ENCODE measurements at regions not wholly inside any gene's neighbourhood (a gene's known extent, or its start where the extent isn't known, plus 50 kb on each side); places are given as distances from the start of the nearest gene placed in this dataset.
A peak's percentile ranks its signal among the peaks of the same experiment; 100 is the strongest.

- Histone ChIP-seq H3K9me3 (no peaks in the 10 kb centered on the region), H3K36me3 (replicated peaks) (no peaks in the 10 kb centered on the region), H3K4me3 (no peak overlapping the region), H3K27me3 (ENCODE audit: low read depth) (no peaks in the 10 kb centered on the region), H3K4me1 (no peaks in the 10 kb centered on the region)
- DNase-seq (ENCODE audit: low spot score in 2 of 2), result no peak
- in situ Hi-C loops (cut with MboI; ENCODE audit: low sequenced_read_pairs), result no loop called here
Observed at GRCh38 chr2:12391116-12391515, 325.6 kb upstream of the TRIB2 start.

- Histone ChIP-seq H3K27me3 (ENCODE audit: low read depth) (no peaks in the 10 kb centered on the region; the same call in 1 of the 2 replicates), H3K9me3 (no peaks in the 10 kb centered on the region), H3K36me3 (replicated peaks) (no peaks in the 10 kb centered on the region), H3K4me1 (no peaks in the 10 kb centered on the region), H3K4me3 (no peak overlapping the region)
- no peak for DNase-seq (ENCODE audit: low spot score in 2 of 2)
- in situ Hi-C loops (cut with MboI; ENCODE audit: low sequenced_read_pairs), result no loop called here
Observed at GRCh38 chr2:12396699-12397098, 320.0 kb upstream of the TRIB2 start.

GRCh38 chr2:12397854-12398253 is 318.9 kb upstream of the TRIB2 start:
- in situ Hi-C loops (cut with MboI; ENCODE audit: low sequenced_read_pairs), result no loop called here
- H3K9me3 ChIP-seq, result no peaks in the 10 kb centered on the region
- no peaks in the 10 kb centered on the region for H3K4me1 ChIP-seq
- no peaks in the 10 kb centered on the region for H3K36me3 ChIP-seq (replicated peaks)
- no peaks in the 10 kb centered on the region; the same call in 1 of the 2 replicates for H3K27me3 ChIP-seq (ENCODE audit: low read depth)
- no peak for DNase-seq (ENCODE audit: low spot score in 2 of 2)
- no peak overlapping the region for H3K4me3 ChIP-seq

GRCh38 chr2:12399240-12399639 is 317.5 kb upstream of the TRIB2 start:
- no peak for DNase-seq (ENCODE audit: low spot score in 2 of 2)
- in situ Hi-C loops (cut with MboI; ENCODE audit: low sequenced_read_pairs), result no loop called here
- Histone ChIP-seq H3K4me3 (no peak overlapping the region), H3K36me3 (replicated peaks) (no peaks in the 10 kb centered on the region), H3K9me3 (no peaks in the 10 kb centered on the region), H3K4me1 (no peaks in the 10 kb centered on the region), H3K27me3 (ENCODE audit: low read depth) (no peaks in the 10 kb centered on the region; the same call in 1 of the 2 replicates)

GRCh38 chr2:12400543-12400942 is 316.2 kb upstream of the TRIB2 start:
- H3K27me3 ChIP-seq (ENCODE audit: low read depth), result no peaks in the 10 kb centered on the region; the same call in 1 of the 2 replicates
- in situ Hi-C loops (cut with MboI; ENCODE audit: low sequenced_read_pairs), result no loop called here
- no peak overlapping the region for H3K4me3 ChIP-seq
- H3K36me3 ChIP-seq (replicated peaks), result no peaks in the 10 kb centered on the region
- no peaks in the 10 kb centered on the region for H3K4me1 ChIP-seq
- no peak for DNase-seq (ENCODE audit: low spot score in 2 of 2)
- H3K9me3 ChIP-seq, result no peaks in the 10 kb centered on the region

- H3K9me3 ChIP-seq, result no peaks in the 10 kb centered on the region
- in situ Hi-C loops (cut with MboI; ENCODE audit: low sequenced_read_pairs), result no loop called here
- H3K4me3 ChIP-seq, result no peak overlapping the region
- no peaks in the 10 kb centered on the region for H3K27me3 ChIP-seq (ENCODE audit: low read depth)
- no peaks in the 10 kb centered on the region for H3K4me1 ChIP-seq
- H3K36me3 ChIP-seq (replicated peaks), result no peaks in the 10 kb centered on the region
- no peak for DNase-seq (ENCODE audit: low spot score in 2 of 2)
Observed at GRCh38 chr2:12402440-12403139, 314.1 kb upstream of the TRIB2 start.

- Histone ChIP-seq H3K27me3 (ENCODE audit: low read depth) (no peaks in the 10 kb centered on the region), H3K4me3 (no peak overlapping the region), H3K9me3 (no peaks in the 10 kb centered on the region), H3K36me3 (replicated peaks) (no peaks in the 10 kb centered on the region), H3K4me1 (no peaks in the 10 kb centered on the region)
- in situ Hi-C loops (cut with MboI; ENCODE audit: low sequenced_read_pairs), result no loop called here
- DNase-seq (ENCODE audit: low spot score in 2 of 2), result no peak
Observed at GRCh38 chr2:12404497-12404896, 312.2 kb upstream of the TRIB2 start.

- Histone ChIP-seq H3K4me1 (no peaks in the 10 kb centered on the region), H3K4me3 (no peak overlapping the region), H3K36me3 (replicated peaks) (no peaks in the 10 kb centered on the region), H3K27me3 (ENCODE audit: low read depth) (no peaks in the 10 kb centered on the region), H3K9me3 (no peaks in the 10 kb centered on the region)
- in situ Hi-C loops (cut with MboI; ENCODE audit: low sequenced_read_pairs), result no loop called here
- DNase-seq (ENCODE audit: low spot score in 2 of 2), result no peak
Observed at GRCh38 chr2:12407160-12407559, 309.6 kb upstream of the TRIB2 start.

- Histone ChIP-seq H3K9me3 (no peaks in the 10 kb centered on the region), H3K4me3 (no peak overlapping the region), H3K36me3 (replicated peaks) (no peaks in the 10 kb centered on the region), H3K4me1 (no peaks in the 10 kb centered on the region), H3K27me3 (ENCODE audit: low read depth) (no peaks in the 10 kb centered on the region)
- no peak for DNase-seq (ENCODE audit: low spot score in 2 of 2)
- in situ Hi-C loops (cut with MboI; ENCODE audit: low sequenced_read_pairs), result no loop called here
Observed at GRCh38 chr2:12412898-12413305, 303.8 kb upstream of the TRIB2 start.

- H3K9me3 ChIP-seq, result no peaks in the 10 kb centered on the region
- H3K27me3 ChIP-seq (ENCODE audit: low read depth), result no peaks in the 10 kb centered on the region
- H3K4me3 ChIP-seq, result no peak overlapping the region
- no peaks in the 10 kb centered on the region for H3K36me3 ChIP-seq (replicated peaks)
- no peaks in the 10 kb centered on the region for H3K4me1 ChIP-seq
- DNase-seq (ENCODE audit: low spot score in 2 of 2), result no peak
- in situ Hi-C loops (cut with MboI; ENCODE audit: low sequenced_read_pairs), result no loop called here
Observed at GRCh38 chr2:12415536-12415935, 301.2 kb upstream of the TRIB2 start.

GRCh38 chr2:12416600-12416999 is 300.1 kb upstream of the TRIB2 start:
- Histone ChIP-seq H3K36me3 (replicated peaks) (no peaks in the 10 kb centered on the region), H3K4me1 (no peaks in the 10 kb centered on the region), H3K9me3 (no peaks in the 10 kb centered on the region), H3K4me3 (no peak overlapping the region), H3K27me3 (ENCODE audit: low read depth) (no peaks in the 10 kb centered on the region)
- DNase-seq (ENCODE audit: low spot score in 2 of 2), result peak in 1 of 2 experiments; percentile 12
- in situ Hi-C loops (cut with MboI; ENCODE audit: low sequenced_read_pairs), result no loop called here

GRCh38 chr2:12417786-12418185 is 298.9 kb upstream of the TRIB2 start:
- in situ Hi-C loops (cut with MboI; ENCODE audit: low sequenced_read_pairs), result no loop called here
- H3K27me3 ChIP-seq (ENCODE audit: low read depth), result no peaks in the 10 kb centered on the region

GRCh38 chr2:12419803-12420202 is 296.9 kb upstream of the TRIB2 start:
- in situ Hi-C loops (cut with MboI; ENCODE audit: low sequenced_read_pairs), result no loop called here
- H3K4me1 ChIP-seq, result no peaks in the 10 kb centered on the region
- no peak for DNase-seq (ENCODE audit: low spot score in 2 of 2)

More at GRCh38 chr2:12417786-12418185, 298.9 kb upstream of the TRIB2 start:
- no peaks in the 10 kb centered on the region for H3K4me1 ChIP-seq
- no peak for DNase-seq (ENCODE audit: low spot score in 2 of 2)
- H3K4me3 ChIP-seq, result no peak overlapping the region
- H3K36me3 ChIP-seq (replicated peaks), result no peaks in the 10 kb centered on the region
- no peaks in the 10 kb centered on the region for H3K9me3 ChIP-seq

GRCh38 chr2:12421046-12421445 is 295.7 kb upstream of the TRIB2 start:
- H3K4me1 ChIP-seq, result no peaks in the 10 kb centered on the region
- no peak for DNase-seq (ENCODE audit: low spot score in 2 of 2)
- H3K4me3 ChIP-seq, result no peak overlapping the region
- H3K27me3 ChIP-seq (ENCODE audit: low read depth), result no peaks in the 10 kb centered on the region
- in situ Hi-C loops (cut with MboI; ENCODE audit: low sequenced_read_pairs), result no loop called here
- no peaks in the 10 kb centered on the region for H3K9me3 ChIP-seq
- H3K36me3 ChIP-seq (replicated peaks), result no peaks in the 10 kb centered on the region

More at GRCh38 chr2:12419803-12420202, 296.9 kb upstream of the TRIB2 start:
- no peaks in the 10 kb centered on the region for H3K27me3 ChIP-seq (ENCODE audit: low read depth)
- no peak overlapping the region for H3K4me3 ChIP-seq
- H3K9me3 ChIP-seq, result no peaks in the 10 kb centered on the region
- H3K36me3 ChIP-seq (replicated peaks), result no peaks in the 10 kb centered on the region

- Histone ChIP-seq H3K9me3 (no peaks in the 10 kb centered on the region), H3K4me3 (no peak overlapping the region), H3K36me3 (replicated peaks) (no peaks in the 10 kb centered on the region), H3K27me3 (ENCODE audit: low read depth) (no peaks in the 10 kb centered on the region), H3K4me1 (no peaks in the 10 kb centered on the region)
- in situ Hi-C loops (cut with MboI; ENCODE audit: low sequenced_read_pairs), result no loop called here
- no peak for DNase-seq (ENCODE audit: low spot score in 2 of 2)
Observed at GRCh38 chr2:12424219-12424618, 292.5 kb upstream of the TRIB2 start.

Measured in HAP-1 (cell line).